GM23248 (cell line): ENCODE measurements at regions not wholly inside any gene's neighbourhood (a gene's known extent, or its start where the extent isn't known, plus 50 kb on each side); places are given as distances from the start of the nearest gene placed in this dataset.

Experiments used
- EZH2 ChIP-seq: fragments of 200-600 bp; sonication (generic); IDR thresholded peaks from 2 replicates; pipeline ENCODE4 v1.6.1; 2018; ENCODE audit warnings: antibody characterized with exemption, mild to moderate bottlenecking; ENCODE audit not compliant: insufficient read depth, poor library complexity, severe bottlenecking
- EZH2phosphoT487 ChIP-seq: fragments of 200-600 bp; sonication (generic); IDR thresholded peaks from 2 replicates; pipeline ENCODE4 v1.6.1; 2018; ENCODE audit warnings: antibody characterized with exemption, moderate library complexity, mild to moderate bottlenecking, low read depth; ENCODE audit not compliant: insufficient read depth

- TF ChIP-seq EZH2 (no peak), EZH2phosphoT487 (no peak)
Measured at GRCh38 chr6:125526007-125526720, 223.3 kb upstream of the HEY2 start.
